SIG-M5 (cell line): ENCODE measurements at regions not wholly inside any gene's neighbourhood (a gene's known extent, or its start where the extent isn't known, plus 50 kb on each side); places are given as distances from the start of the nearest gene placed in this dataset.

Source experiments
- DNase-seq: peaks from one replicate; lab custom pipeline; 2025; lab: John Stamatoyannopoulos, UW

- no peak for DNase-seq
Measured at GRCh38 chr10:113420057-113420732, 132.7 kb upstream of the HABP2 start.

- DNase-seq = no peak
Measured at GRCh38 chr10:113420733-113421675, 131.8 kb upstream of the HABP2 start.

DNA sequence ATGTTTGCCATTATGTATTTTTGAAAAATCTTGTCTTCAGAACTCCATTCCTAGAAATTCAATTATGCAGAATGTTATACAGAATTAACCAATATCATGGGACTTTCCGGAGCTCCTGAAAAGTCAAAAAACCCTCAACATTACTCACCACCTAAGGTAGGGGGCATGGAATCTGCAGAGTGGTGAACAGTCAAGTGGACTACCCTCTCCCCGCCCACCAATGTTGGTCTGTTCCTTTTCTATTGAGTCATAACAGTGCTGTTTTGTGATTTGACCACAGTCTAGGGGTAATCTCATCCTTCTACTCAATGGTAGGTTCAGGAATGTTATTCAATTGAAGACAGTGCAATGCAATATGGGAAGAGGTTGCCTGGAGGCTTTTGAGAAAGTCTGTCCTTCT is 130.5 kb upstream of the HABP2 start:
- DNase-seq = no peak

- DNase-seq = no peak
Measured at GRCh38 chr10:113423981-113424721, 128.7 kb upstream of the HABP2 start.

GRCh38 chr10:113425008-113425407 is 127.8 kb upstream of the HABP2 start:
- DNase-seq = no peak

DNA sequence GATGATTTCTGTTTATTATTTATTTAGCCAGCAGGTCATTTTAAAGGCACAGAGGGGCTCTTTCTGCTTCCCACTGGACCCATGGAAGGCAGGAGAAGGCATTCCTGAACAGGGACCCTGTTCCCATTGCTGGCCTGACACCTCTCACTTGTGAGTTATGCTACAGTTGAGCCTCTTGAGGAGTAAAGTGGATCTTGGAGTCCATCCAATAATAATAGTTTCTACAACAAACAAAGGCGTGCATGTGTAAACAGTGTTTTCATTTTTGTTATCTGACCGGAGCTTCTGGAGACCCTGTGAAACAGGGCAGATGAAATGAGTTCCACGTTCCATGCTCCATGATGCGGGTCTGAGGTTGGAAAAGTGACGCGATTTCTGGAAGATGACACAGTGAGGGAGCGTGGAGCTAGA is 127.3 kb upstream of the HABP2 start:
- DNase-seq = no peak

- no peak for DNase-seq
Measured at GRCh38 chr10:113426181-113426877, 126.5 kb upstream of the HABP2 start.

DNA sequence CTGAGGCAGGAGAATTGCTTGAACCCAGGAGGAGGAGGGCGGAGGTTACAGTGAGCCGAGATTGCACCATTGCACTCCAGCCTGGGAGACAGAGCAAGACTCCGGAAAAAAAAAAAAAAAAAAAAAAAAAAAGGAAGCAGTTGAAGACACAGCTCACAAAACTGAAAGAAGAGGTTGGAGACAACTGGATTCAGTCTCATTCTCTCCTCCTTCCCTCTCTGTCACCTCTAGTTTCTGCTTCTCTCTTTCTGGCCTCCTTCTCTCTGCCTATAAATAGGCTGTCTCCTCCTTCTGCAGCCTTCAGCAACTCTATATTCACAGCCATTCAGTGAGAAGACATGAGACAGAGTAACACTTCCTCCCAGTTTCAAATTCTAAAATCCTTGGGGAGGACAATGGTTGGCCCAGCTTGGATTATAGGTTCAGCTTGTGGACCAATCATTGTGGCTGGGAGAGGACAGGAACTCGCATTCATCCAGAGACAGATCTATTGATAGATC is 125.6 kb upstream of the HABP2 start:
- no peak for DNase-seq

GRCh38 chr10:113427811-113428558 is 124.9 kb upstream of the HABP2 start:
- DNase-seq = no peak

DNA sequence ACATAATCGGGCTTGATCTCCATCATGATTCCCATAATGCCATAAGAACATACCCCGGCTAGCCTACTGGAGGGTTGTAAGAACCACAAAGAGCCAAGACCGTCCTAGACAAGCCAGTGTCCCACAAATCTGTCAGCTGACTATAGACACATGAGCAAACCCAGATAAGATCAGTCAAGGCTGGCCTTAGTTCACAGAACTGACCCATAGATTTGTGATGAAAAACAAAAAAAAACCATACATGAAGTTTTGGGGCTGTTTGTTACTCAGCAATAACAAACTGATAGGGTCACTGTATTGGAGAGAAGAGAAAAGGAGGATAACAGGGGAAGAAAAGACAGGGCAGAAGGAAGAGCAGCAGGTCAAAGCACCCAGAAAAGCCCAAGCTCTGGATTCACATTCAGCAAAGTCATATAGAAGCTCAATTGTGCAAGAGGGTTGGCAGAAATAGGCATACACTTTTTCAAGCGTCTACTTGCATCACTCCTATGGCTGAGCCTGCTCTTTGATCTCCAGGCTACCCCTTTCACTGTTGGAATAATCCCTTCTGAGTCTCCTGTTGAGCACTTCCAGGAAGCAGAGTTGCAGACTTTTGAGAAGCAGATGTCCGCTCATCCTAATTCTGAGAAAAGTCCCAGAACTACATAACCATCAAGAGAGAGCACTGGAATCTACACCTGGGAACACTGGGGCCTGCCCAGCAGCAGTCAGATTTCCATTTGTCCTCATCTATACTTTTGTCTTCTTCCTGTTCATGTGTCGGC is 122.0 kb upstream of the HABP2 start:
- no peak for DNase-seq

GRCh38 chr10:113431398-113432160 is 121.3 kb upstream of the HABP2 start:
- no peak for DNase-seq

GRCh38 chr10:113433711-113434110 is 119.1 kb upstream of the HABP2 start:
- no peak for DNase-seq

GRCh38 chr10:113434315-113434714 is 118.5 kb upstream of the HABP2 start:
- no peak for DNase-seq

DNA sequence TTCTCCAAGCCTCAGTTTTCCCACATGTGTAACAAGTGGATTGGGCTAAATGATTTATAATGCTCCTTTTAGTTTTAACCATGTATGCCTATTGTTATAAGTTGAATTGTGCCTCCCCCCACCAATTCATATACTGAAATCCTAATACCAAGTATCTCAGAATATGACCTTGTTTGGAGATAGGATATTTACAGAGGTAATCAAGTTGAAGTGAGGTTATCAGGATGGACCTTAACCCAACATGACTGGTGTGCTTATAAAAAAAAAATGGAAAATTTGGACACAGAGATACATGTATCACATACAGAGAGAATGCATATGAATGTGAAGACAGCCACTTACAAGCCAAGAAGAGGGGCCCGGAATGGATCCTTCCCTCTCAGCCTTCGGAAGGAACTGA is 117.9 kb upstream of the HABP2 start:
- DNase-seq = no peak

- no peak for DNase-seq
Measured at GRCh38 chr10:113435881-113436280, 117.0 kb upstream of the HABP2 start.

GRCh38 chr10:113436851-113437250 is 116.0 kb upstream of the HABP2 start:
- no peak for DNase-seq

DNA sequence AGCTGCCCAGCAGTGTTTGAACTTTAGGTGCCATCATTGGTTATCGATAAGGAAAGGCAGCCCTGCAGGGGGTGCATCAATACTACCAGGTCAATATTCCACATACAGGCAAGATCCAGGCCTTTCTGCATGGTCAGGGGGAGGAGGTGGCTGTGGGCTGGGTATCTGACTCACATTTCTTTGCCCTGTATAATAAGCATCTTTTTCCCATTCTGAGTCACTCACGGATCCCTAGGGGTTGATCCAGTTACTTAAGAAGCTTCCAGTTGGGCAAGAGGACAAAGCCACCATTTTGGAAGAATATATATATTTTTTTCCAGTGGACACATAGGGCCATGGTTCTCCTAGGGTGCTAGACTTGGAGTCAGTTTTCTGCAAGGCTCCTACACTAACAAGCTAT is 114.2 kb upstream of the HABP2 start:
- DNase-seq = no peak

- DNase-seq = no peak
Measured at GRCh38 chr10:113441220-113441619, 111.6 kb upstream of the HABP2 start.

DNA sequence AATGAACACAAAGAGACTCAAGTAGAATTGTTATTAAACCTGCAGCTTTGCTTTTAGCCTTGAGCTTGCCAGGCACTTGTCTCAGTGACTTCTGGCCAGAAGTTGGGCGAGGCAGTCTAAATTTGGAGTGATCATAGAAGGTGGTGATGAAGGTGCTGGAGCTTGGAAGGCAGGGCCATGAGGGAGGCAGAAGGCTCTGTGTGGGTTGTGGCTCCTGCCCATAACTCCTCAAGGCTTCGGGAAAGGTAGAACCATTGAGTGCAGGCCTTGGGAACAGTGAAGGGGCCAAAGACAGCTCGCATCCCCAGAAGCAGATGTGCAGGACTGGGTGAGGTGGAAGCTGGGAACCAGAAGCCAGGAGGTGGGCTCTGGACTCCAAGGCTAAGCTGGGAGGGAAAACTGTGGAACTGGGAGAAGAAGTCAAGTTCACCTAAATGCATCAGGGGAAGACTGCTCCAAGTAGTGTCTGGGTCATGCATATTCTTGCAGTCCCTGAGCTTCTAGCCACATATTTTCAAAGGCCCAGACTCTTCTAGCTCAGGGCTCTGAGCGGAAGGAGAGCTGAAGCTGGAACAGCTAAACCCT is 111.1 kb upstream of the HABP2 start:
- DNase-seq = no peak
